Stimulated activated CD4-positive, alpha-beta T cell treated with anti-CD3 and anti-CD28 coated beads, Interleukin-1b, Interleukin-23, amount 100 ng/mL, for 48 hours (primary cell): ENCODE measurements at regions not wholly inside any gene's neighbourhood (a gene's known extent, or its start where the extent isn't known, plus 50 kb on each side); places are given as distances from the start of the nearest gene placed in this dataset.
"Not testable (repeated sequence)": the region's sequence is repeated elsewhere in the genome, so short reads cannot be mapped to it uniquely, and the experiment has no call there.

Experiments used
- DNase-seq: peaks from one replicate; pipeline ENCODE4 v3.0.0-alpha.2; 2020

DNA sequence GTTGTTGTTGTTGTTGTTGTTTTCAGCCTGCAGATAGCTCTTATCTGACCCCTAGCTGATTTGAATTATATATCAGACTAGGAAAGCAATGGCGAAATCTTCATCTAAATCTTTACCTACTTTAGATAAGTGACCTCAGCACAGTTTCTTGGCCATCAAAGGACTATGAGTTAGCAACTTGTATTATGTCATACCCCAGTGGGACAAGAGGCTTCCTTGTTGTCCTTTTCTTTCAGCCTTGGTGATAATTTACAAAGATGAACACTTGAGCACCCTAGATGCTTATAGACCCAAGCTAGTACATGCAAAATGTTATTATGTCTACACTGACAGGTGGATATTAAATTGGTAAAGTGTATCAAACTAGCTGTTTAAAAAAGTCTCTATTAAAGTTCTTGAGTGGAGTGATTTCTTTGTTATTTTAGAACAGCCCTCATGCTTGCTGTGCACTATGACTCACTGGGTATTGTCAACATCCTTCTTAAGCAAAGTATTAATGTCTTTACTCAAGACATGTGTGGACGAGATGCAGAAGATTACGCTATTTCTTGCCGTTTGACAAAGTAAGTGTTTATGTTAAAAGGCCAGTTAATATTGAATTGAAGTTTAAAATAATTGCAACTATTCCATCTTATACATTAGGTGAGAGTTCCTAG is 56.6 kb upstream of the ZNF519 start:
- not testable (repeated sequence) for DNase-seq
